ENCODE measurements at regions not wholly inside any gene's neighbourhood (a gene's known extent, or its start where the extent isn't known, plus 50 kb on each side); places are given as distances from the start of the nearest gene placed in this dataset.

- DNase-seq (no peak), ATAC-seq (no peak)
- no peaks in the 10 kb centered on the region for H3K27me3 ChIP-seq
- no peaks in the 10 kb centered on the region for H3K9me3 ChIP-seq
- H3K27ac ChIP-seq = no peak overlapping the region
- no peaks in the 10 kb centered on the region for H3K36me3 ChIP-seq
- 100% methylated on average over 4 of the region's 6 CpGs for WGBS (ENCODE audit: insufficient coverage, low coverage, low lambda C conversion rate, missing lambda C conversion rate)
- TF ChIP-seq, protein P1, sequence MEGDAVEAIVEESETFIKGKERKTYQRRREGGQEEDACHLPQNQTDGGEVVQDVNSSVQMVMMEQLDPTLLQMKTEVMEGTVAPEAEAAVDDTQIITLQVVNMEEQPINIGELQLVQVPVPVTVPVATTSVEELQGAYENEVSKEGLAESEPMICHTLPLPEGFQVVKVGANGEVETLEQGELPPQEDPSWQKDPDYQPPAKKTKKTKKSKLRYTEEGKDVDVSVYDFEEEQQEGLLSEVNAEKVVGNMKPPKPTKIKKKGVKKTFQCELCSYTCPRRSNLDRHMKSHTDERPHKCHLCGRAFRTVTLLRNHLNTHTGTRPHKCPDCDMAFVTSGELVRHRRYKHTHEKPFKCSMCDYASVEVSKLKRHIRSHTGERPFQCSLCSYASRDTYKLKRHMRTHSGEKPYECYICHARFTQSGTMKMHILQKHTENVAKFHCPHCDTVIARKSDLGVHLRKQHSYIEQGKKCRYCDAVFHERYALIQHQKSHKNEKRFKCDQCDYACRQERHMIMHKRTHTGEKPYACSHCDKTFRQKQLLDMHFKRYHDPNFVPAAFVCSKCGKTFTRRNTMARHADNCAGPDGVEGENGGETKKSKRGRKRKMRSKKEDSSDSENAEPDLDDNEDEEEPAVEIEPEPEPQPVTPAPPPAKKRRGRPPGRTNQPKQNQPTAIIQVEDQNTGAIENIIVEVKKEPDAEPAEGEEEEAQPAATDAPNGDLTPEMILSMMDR (IDR thresholded peaks at IDR 0.05) = no peak
- TF ChIP-seq POLR2A (IDR thresholded peaks at IDR 0.05) = no peak
- peaks cover 0 to 9% (median 0%) of the 10 kb centered on the region in 4 donors for H3K4me1 ChIP-seq
- intact Hi-C loops (cut with DNase I) = no loop called here
- no peak overlapping the region for H3K4me3 ChIP-seq
Observed at GRCh38 chr16:48435906-48436305, 50.7 kb upstream of the SIAH1 start.

DNA sequence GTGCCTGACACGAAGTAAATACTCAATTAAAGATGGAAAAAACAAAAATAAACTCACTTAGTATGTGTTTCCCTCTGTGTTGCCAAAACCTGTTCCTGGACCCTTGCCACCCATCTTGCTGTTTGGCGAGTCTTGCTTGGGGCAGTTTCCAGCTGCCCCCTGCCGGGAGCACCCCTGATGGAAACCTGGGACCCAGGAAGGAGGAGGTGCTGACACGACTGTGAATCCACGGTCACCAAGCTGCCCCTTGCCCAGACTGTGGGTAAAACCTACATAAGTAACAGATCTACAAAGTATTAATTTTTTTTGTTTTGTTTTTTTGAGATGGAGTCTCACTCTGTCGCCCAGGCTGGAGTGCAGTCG is 50.1 kb upstream of the SIAH1 start:
- no peak overlapping the region for H3K27ac ChIP-seq
- no peak for DNase-seq
- peak in 1 of 4 donors; percentile 10 for ATAC-seq
- 87% methylated on average over 5 of the region's 7 CpGs for WGBS (ENCODE audit: insufficient coverage, low coverage, low lambda C conversion rate, missing lambda C conversion rate)
- intact Hi-C loops (cut with DNase I) = no loop called here
- H3K36me3 ChIP-seq = no peaks in the 10 kb centered on the region
- TF ChIP-seq POLR2A (IDR thresholded peaks at IDR 0.05) = no peak
- TF ChIP-seq, protein P1 (IDR thresholded peaks at IDR 0.05) = no peak
- H3K4me1 ChIP-seq = peaks cover 0 to 9% (median 0%) of the 10 kb centered on the region in 4 donors
- no peaks in the 10 kb centered on the region for H3K9me3 ChIP-seq
- no peak overlapping the region for H3K4me3 ChIP-seq
- no peaks in the 10 kb centered on the region for H3K27me3 ChIP-seq

Small RNA genes lying in the stretch of these regions (small RNA-seq; reads per million reads assigned to genes)
- gene AC026470.1 = 0 reads per million in 2 experiments
